T-helper 2 cell (primary cell): ENCODE measurements at regions not wholly inside any gene's neighbourhood (a gene's known extent, or its start where the extent isn't known, plus 50 kb on each side); places are given as distances from the start of the nearest gene placed in this dataset.
"Not testable (repeated sequence)": the region's sequence is repeated elsewhere in the genome, so short reads cannot be mapped to it uniquely, and the experiment has no call there.

Source experiments
- DNase-seq, 5 experiments: peaks; one replicate each; pipeline versions ENCODE4 v3.0.0 to v3.0.0-alpha.2; 2012 to 2022

DNA sequence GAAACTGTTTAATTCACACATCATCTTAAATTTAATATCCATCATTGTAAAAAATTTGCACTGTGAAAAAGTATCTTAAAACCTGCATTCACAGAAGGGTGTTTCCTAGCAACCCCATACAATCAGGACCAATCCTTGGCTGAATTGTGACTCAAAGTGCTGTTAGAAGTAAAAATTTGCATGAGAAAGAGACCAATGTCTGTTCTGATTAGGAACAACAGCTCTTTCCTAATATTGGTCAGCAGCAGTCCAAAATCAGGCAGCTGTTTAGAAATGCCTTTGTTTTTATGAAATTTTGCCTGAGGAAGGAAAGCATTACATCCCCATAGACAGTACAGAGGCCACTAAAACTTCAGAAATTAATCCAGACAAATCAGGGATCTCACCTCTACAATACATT, 987.0 kb downstream of the HACE1 start:
- no peak for DNase-seq

DNA sequence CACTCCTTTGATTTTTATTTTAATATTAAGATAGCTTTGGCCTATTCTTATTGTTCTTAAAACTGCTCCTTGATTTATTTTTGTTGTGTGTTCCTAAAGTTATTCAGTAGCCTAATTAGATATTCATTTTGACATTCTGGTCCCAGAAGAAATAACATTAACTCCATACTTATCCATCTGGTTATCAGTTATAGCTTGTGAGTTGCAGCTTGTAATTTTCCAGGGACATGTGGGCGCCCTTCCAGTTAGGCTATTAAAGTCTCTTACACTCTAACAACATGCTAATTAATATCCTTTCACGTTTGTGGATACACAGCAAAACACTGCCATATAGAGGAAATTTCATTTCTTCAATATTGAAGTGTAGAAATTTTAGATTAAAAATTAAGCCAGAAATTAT, 987.5 kb downstream of the HACE1 start:
- DNase-seq = no peak

DNA sequence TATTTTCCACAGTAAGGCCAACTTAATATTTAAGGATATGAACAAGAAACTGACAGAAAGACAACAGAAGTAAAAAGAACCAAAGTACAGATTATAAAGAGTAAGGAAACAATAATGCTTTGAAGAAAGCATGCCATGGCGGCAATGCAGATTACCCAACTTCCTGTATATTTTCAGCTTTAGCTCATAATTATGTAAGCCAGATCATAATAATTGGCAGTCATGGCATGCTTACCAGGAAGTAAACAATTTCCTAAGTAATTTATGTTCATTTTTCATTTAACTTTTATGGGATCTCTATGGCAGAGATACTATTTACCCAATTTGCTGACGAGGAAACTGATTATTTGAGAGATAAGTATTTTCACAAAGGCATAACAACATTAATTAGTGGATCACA, 988.7 kb downstream of the HACE1 start:
- DNase-seq = no peak

DNA sequence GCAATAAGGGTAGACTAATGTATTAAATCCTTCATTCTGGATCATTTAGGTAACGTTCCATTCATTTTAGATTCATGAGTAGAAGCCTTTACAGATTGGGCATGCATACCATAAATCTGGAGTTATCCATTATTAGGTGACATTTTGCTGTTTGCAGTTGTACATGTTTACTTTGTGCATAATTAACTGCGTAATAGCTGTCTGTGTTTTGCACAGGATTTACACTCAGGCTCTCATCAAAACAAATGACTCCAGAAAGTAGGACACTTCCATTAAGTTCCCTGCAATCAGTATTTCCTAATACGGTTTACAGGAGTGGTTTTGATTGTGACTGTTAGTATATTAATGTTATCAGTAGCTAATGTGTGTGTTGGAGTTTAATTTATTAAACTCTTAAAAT, 997.4 kb downstream of the HACE1 start:
- no peak for DNase-seq

DNA sequence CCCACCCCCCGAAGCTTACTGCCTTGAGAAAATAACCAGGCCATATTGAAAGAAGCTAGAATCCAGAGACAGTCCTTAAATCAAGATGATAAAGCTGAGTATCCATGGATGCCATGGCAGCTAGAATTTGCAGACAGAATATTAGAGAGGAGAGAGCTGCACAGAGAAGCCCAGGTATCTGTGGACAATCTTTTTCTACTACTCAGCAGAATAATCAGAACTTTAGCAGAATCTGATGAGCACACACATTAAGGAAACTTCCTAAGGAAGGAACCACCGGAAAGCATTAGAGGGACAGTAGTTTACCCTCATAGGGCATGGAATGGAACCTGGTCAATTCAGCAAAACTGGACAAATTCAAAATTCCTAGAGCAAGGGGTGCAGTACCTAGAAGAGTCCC, 1001.7 kb downstream of the HACE1 start:
- no peak for DNase-seq

DNA sequence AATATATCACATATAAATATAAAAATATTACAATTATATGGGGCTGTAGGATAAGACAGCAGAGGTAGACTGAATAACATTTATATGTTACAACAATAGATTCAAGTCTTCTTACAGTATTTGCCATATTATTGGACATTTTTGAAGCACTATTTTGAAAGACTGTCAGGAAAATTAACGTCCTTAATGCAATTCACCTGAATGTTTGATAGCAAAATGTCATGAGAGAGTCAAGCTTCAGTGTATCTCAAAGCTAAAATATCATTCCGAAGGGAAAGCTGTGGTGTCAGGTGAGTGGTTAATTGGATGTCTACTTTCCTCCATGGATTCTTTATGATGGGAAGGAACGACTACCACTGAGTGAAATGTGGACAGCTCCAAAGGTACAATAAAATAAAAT, 1004.0 kb downstream of the HACE1 start:
- DNase-seq = no peak

DNA sequence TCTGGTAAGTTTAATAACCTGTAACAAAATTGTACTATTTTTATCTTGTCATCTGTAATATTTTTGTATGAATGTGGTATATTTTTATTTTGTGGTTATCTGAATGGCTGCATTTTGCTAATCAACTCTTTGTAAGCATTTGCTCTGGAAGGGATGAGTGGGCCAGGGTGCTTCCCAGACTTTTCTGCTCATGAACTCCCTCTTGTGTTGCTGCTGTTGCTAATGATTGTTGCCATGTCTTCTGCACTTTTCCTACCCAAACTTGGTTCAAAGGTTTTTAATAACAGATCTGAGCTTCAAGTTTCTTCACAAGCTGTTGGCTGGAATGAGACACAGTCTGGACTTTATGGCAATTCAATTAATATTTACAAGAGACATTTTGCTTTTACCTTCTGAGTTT, 1005.7 kb downstream of the HACE1 start:
- DNase-seq = no peak

DNA sequence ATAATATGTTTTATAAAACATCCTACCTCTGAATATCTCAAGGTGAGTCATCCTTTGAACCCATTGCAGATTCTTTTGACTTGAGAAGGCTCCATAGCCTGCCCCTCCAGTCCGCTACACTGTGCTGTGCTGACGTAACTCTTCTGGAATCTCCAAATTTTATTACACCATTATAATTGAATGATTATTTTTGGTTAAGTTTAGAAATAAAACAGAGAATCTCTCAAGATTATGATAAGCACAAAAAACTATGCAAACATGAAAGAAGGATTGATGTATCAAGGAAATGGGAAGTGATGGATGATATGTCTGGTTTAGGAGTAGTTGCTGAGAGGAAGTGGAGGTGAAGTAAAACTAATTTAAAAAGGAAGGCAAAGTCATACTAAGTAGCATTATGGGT, 1021.3 kb downstream of the HACE1 start:
- DNase-seq = no peak

DNA sequence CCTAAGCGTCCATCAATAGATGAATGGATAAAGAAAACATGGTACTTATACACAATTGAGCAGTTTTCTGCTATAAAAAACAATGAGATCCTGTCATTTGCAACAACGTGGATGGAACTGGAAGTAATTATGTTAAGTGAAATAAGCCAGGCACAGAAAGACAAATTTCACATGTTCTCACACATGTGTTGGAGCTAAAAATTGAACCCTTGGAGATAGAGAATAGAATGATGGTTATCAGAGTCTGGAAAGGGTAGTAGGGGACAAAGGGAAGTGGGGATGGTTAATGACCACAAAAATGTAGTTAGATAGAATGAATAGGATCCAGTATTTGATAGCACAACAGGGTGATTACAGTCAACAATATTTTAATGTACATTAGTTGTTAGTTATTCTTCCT, 1033.5 kb downstream of the HACE1 start:
- no peak for DNase-seq

DNA sequence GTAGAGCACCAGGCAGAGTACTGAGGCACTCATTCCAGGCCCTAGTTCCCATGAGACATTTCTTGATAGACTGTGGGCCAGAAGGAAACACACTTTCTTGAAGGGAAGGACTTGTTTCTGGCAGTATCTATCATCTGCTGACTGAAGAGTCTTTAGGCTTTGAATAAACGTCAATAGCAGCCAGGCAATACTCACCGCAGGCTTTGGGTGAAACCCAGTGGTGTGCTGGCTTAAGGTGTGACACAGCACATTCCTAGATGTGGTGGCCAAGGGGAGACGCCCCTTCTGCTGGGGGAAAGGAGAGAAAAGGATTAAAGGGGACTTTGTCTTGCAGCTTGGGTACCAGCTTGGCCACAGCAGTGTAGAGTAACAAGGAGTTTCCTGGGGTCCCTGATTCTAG, 1039.6 kb downstream of the HACE1 start:
- no peak for DNase-seq

DNA sequence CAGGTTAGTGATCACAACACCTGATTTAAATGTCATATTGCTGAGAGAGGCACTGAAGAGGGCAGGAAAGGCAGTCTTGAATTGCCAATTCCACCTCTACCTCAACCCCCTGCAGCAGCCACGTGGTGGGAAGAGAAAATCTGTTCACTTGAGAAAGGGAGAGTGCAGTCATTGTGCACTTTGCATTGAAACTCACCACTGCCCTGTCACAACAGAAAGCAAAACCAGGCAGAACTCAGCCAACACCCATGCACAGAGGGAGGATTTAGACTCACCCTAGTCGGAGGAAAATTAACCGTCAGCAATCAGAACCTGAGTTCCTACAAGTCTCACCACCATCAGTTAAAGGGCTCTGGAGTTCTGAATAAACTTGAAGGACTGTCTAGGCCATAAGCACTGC, 1040.2 kb downstream of the HACE1 start:
- DNase-seq = no peak

DNA sequence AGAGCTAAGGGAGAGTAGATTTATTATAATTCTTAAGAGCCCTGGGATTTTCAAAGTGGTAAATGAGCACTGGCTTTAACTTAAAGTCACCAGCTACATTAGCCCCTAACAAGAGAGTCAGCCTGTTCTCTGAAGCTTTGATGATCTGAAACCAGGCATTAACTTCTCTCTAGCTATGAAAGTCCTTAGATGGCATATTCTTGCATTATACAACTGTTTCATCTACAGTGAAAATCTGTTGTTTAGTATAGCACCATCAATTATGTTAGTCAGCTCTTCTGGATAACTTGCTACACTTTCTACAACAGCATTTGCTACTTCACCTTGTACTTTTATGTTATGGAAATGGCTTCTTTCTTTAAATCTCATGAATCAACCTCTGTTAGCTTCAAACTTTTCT, 1046.7 kb downstream of the HACE1 start:
- no peak for DNase-seq

DNA sequence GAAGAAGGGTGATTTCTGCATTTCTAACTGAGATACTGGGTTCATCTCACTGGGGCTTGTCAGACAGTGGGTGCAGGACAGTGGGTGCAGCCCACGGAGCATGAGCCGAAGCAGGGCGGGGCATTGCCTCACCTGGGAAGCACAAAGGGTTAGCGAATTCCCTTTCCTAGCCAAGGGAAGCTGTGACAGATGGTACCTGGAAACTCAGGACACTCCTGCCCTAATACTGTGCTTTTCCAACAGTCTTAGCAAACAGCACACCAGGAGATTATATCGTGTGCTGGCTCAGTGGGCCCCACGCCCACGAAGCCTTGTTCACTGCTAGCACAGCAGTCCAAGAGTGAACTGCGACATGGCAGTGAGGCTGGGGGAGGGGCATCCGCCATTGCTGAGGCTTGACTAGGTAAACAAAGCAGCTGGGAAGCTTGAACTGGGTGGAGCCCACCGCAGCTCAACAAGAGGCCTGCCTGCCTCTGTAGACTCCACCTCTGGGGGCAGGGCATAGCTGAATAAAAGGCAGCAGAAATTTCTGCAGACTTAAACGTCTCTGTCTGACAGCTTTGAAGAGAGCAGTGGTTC, 1057.7 kb downstream of the HACE1 start:
- not testable (repeated sequence) for DNase-seq

DNA sequence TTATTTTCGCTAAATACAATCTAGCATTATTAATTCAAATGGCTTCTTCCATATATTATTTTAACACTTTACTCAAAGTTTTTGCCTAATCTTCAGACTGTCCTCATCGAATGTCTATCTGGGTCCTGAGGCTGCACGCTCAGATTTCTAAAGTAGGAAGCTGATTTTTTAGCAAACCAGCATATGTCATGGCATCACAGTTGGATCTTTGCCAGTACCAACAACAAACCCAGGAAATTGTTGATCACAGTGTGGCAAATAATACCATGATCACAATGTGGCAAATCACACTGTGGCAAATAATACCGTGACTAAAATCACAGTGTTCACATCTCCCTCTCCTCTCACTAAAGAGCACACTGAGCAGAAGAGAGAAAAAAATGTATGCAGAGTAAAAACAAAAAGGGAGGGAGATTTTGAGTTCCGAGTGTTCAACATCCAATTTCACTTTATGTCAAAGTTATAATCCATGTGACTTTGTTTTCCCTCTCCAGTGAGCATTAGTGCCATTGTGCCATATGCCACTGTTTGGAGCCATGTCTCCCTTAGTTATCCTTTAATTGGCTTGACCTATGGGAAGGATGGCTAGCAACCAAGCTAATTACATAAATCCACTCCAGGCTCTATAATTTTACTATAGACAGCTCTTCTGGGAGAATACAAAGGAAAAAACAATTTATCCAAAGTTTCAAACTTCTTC, 1059.6 kb downstream of the HACE1 start:
- no peak for DNase-seq

DNA sequence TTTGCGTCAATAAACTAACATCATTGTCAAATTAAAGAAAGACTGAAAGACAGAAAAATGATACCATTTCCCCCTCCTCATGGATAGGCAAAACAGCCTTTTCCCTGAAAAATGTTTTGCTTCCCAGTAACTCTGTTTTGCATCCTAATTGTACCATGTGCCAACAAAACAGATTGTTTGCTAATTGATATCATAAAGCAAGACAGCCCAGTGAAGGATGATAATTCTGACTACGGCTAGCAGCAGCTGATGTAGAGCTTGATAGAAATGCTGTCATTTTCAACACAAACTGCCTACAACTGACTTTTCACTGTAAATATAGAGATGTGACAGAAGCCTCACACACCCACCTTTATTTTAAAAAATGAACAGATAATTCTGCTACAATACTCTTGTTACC, 1061.6 kb downstream of the HACE1 start:
- no peak for DNase-seq

DNA sequence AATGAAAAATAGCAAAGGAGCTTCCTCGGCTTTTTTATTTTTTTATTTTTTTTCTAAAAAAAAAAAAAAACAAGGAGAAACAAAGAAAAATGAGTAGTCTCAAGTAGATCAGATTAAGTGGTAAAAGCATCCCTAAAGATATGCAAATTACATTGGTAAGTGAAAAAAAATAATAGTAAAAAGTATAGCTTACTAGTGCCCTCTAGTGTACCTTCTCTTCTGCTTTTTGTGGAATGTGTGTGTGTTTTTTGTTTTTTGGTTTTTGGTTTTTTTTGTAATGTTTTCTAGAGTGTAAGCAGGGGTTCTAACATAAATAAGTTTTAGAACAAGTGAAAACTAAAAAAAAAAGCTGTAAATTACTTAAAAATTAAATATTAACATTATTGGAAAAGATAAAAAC, 1062.0 kb downstream of the HACE1 start:
- DNase-seq = no peak

DNA sequence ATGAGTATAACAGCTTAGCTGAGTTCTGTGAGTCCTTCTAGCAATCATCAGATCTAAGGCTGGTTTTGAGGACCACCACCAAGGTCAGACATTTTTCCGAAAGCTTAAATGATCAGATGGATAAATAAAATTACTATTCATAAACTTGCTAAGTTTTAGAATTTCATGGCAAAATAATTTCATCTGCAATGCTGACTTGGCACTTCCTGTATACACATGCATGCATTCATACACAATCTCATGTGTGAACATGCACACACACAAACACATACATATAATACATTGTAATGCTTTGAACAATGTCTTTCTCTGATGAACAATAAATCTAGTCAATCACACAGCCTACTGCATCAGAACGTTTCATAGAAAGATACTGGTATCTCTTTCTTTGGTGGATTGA, 1068.3 kb downstream of the HACE1 start:
- DNase-seq = no peak

DNA sequence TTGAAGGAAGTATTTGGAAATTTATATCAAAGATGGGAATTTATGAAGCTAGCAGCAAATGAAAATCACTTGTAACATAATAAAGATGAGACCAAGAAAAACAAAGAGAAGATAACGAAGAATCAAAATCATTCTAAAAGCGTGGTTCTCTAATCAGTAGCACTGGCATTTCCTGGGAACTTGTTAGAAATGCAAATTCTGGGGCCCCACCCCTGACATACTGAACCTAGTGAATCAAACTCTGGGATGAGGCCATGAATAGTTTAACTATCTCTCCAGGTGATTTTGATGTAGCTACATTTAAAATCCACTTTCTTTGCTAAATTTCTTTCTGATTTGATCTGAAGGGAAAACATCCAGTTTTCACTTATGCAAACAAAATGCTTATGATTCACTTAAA, 1075.6 kb downstream of the HACE1 start:
- no peak for DNase-seq

DNA sequence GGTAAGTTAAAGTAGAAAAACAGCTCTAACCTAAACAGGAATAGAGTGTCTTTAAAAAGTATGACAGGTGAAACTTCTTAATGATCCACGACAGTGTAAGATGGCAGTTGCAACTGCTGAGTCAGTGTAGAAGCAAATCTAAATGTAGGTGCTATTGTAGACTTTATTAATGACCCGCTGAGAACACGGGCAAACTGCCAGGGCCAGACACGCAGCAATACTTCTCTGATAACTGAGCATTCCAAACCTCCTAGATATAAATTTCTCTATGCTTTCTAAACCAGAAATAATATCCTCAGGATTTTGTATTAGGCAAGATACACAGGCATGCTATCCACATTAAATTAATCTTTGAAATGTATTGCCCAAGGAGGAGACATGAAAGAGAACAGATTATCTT, 1076.4 kb downstream of the HACE1 start:
- no peak for DNase-seq

DNA sequence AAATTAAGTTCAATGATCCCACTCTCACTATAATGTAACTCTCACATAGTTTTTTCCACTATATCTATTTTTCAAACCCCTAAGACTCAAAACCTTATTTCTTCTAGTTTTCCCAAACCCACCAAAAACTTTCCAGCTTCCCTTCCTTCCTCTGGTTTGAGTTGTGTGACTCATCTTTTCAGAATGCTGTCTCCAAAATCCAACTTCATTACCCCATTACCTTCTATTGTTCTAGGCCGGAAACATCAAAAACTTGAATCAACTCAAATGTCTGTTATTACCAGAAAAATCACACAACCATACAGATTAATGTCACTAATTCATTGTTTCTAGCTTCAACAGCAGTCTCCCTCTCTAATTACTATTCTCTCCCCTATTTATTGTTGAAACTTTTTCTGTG, 1090.3 kb downstream of the HACE1 start:
- DNase-seq = no peak

DNA sequence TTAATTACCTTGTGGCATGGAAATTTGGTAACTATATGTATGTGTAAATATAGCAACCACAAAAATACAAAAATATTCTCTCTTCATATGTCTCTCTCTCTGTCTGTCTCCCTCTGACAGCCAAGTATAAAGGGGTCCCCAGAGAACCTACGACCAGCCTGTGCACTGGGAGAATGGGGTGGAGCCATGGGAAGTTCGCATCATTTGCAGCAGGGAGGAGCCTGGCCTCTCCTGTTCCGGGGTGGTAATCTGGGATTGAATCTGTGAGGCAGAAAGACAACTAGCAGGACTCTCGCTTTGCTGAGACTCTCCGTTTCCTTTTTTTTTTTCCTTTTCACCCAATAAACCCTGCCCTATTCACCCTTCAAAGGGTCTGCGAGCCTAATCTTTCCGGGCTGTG, 1109.1 kb downstream of the HACE1 start:
- no peak for DNase-seq

DNA sequence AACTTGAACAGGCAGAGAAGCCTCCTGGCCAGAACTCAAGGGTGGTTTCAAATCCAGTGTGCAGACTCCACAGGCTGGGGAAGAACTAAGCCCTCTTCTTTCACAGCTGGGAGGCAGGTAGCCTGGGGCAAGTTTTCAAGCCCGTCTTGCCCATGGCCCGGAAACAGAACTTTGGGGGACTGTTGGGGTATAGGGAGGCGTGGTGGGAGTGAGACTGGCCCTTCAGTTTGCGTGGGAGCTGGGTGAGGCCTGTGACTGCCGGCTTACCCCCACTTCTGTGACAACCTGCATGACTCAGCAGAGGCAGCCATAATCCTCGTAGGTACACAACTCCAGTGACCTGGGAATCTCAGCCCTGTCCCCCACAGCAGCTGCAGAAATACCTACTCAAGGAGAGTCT, 1125.7 kb downstream of the HACE1 start:
- DNase-seq = no peak

DNA sequence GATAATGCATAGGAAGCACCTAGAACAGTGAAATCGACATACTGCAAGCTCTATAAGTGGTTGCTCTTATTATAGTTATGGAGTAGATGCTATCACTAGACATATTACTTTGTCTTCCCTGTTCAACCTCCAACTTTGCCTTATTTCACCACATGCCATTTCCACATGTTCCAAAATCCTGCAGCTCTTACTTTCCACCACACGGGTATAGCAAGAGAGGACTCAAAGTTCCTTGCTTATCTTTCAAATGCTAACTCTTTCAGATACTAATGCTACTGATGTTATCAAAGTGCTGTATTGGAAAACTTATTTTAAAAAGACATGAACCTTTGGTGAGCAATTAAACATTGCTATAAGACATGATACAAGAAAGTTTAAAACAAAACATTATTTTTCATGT, 1130.1 kb downstream of the HACE1 start:
- no peak for DNase-seq

DNA sequence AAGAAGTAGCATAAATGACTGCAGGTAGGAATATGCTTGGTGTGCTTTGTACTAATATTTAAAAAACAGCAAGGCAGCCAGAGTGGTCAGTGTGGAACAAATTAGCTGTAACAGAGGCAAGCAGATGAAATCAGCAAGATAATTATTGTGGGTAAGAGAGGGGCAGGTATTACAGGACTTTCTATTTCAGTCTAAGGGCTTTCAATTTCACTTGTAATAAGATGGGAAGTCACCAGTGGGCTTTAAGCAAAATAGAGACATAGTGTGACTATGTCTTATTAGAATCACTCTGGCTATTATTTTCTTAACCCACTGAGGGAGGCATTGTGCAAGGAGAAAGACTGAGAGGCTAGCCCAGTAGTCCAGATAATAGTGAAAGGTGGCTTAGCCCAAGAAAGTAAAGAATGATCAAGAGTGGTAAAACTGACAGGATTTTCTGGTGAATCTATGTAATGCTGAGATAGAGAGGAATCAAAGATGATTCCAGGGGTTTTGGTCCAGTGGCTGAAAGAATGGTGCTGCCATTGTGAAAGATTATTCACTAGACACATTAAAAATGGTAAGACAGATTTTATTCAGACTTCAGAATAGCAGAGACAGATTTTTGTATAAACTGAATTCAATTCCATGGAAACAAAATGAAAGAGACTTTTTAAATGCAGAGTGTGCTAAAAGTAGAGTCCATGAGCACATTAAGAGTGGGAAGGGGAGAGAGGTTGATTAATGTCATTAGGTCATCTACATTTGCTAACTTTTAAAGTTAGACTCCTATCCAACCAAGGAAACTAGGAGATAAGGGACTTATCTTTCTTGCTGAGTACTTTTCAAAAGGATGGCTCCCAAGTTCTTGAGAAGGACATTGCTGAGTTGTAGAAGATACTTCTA, 1136.0 kb downstream of the HACE1 start:
- DNase-seq = no peak
